IMR-90 (cell line): ENCODE measurements at regions not wholly inside any gene's neighbourhood (a gene's known extent, or its start where the extent isn't known, plus 50 kb on each side); places are given as distances from the start of the nearest gene placed in this dataset.

ENCODE experiments used
- ATAC-seq: fragments of 200-7000 bp; cut with Tn5 transposase; 2 replicates; pipeline ENCODE4 v1.9.1; 2020; ENCODE audit warnings: low read depth, mild to moderate bottlenecking, moderate library complexity
- BruUV-seq: library from RNA; stranded (reverse); fragments of 400-500 nt; replicated peaks from 2 replicates; lab custom pipeline; 2021; lab: Mats Ljungman, UMichigan
- CTCF ChIA-PET: fragments of 300-600 bp; formaldehyde crosslinking; extraction: SDS; loops from one replicate; lab custom pipeline; 2021; ENCODE audit warnings: antibody characterized with exemption; lab: Yijun Ruan, JAX
- POLR2A ChIA-PET: fragments of 300-600 bp; sonication (Branson Sonifier 250); formaldehyde crosslinking; loops from one replicate; lab custom pipeline; 2022; ENCODE audit warnings: antibody characterized with exemption; ENCODE audit not compliant: unreplicated experiment; lab: Charles Lee
- DNase-seq: peaks from one replicate; pipeline ENCODE4 v3.0.0; 2013
- H2AFZ ChIP-seq: replicated peaks from 2 replicates; pipeline ENCODE3; 2013; ENCODE audit warnings: low read length, mild to moderate bottlenecking; ENCODE audit not compliant: poor library complexity
- H2AK5ac ChIP-seq: 2 replicates; pipeline ENCODE4 v1.6.1; 2013; ENCODE audit warnings: low read depth, low read length, inconsistent platforms
- H2AK9ac ChIP-seq: replicated peaks from 2 replicates; pipeline ENCODE3; 2013; ENCODE audit warnings: mild to moderate bottlenecking, low read depth, low read length, moderate library complexity; ENCODE audit not compliant: poor library complexity
- H2BK120ac ChIP-seq: 2 replicates; pipeline ENCODE4 v1.6.1; 2013; ENCODE audit warnings: low read depth, low read length, inconsistent platforms
- H2BK15ac ChIP-seq: 3 replicates; pipeline ENCODE4 v1.6.1; 2013; ENCODE audit warnings: low read depth, low read length, inconsistent platforms
- H2BK20ac ChIP-seq: 2 replicates; pipeline ENCODE4 v1.6.1; 2013; ENCODE audit warnings: low read depth, mild to moderate bottlenecking, inconsistent platforms, low read length, moderate library complexity
- H2BK5ac ChIP-seq: 2 replicates; pipeline ENCODE4 v1.6.1; 2013; ENCODE audit warnings: mild to moderate bottlenecking, low read depth, low read length, inconsistent platforms; ENCODE audit not compliant: poor library complexity, severe bottlenecking
- H3K14ac ChIP-seq: replicated peaks from 2 replicates; pipeline ENCODE4 v1.6.1; 2013; ENCODE audit warnings: low read depth, low read length, inconsistent platforms
- H3K18ac ChIP-seq: 2 replicates; pipeline ENCODE4 v1.6.1; 2013; ENCODE audit warnings: low read depth, low read length, control low read depth
- H3K23ac ChIP-seq: 2 replicates; pipeline ENCODE4 v1.6.1; 2013; ENCODE audit warnings: low read depth, low read length, inconsistent platforms
- H3K27ac ChIP-seq: 2 replicates; pipeline ENCODE4 v1.5.1; 2013; ENCODE audit warnings: mild to moderate bottlenecking, control low read depth, low read length; ENCODE audit not compliant: insufficient read depth
- H3K27me3 ChIP-seq: 2 replicates; pipeline ENCODE4 v1.6.1; 2013; ENCODE audit warnings: low read length; ENCODE audit not compliant: control insufficient read depth, insufficient read depth
- H3K36me3 ChIP-seq: 2 replicates; pipeline ENCODE4 v1.6.1; 2013; ENCODE audit warnings: low read length, mixed read lengths; ENCODE audit not compliant: control insufficient read depth, insufficient read depth
- H3K4ac ChIP-seq: 2 replicates; pipeline ENCODE4 v1.6.1; 2013; ENCODE audit warnings: low read depth, low read length, inconsistent platforms
- H3K4me1 ChIP-seq: 2 replicates; pipeline ENCODE4 v1.6.1; 2013; ENCODE audit warnings: low read length, mixed read lengths; ENCODE audit not compliant: control insufficient read depth, insufficient read depth
- H3K4me2 ChIP-seq: 2 replicates; pipeline ENCODE4 v1.6.1; 2013; ENCODE audit warnings: low read depth, mild to moderate bottlenecking, control low read depth, low read length, moderate library complexity
- H3K4me3 ChIP-seq: 2 replicates; pipeline ENCODE4 v1.5.1; 2013; ENCODE audit warnings: low read depth, mild to moderate bottlenecking, control low read depth, low read length, moderate library complexity; ENCODE audit not compliant: insufficient read depth
- H3K56ac ChIP-seq: 2 replicates; pipeline ENCODE4 v1.6.1; 2013; ENCODE audit warnings: low read length, inconsistent platforms; ENCODE audit not compliant: insufficient read depth; ENCODE audit errors: extremely low read depth
- H3K79me1 ChIP-seq, 2 experiments: 2 replicates each; pipeline ENCODE4 v1.6.1; 2013; ENCODE audit warnings: low read length in 2 of 2, inconsistent platforms in 1 of 2, low read depth in 1 of 2
- H3K9ac ChIP-seq: 2 replicates; pipeline ENCODE4 v1.6.1; 2013; ENCODE audit warnings: low read depth, low read length, control low read depth
- H3K9me1 ChIP-seq: 2 replicates; pipeline ENCODE4 v1.6.1; 2013; ENCODE audit warnings: low read length, inconsistent platforms; ENCODE audit not compliant: insufficient read depth
- H3K9me3 ChIP-seq: 2 replicates; pipeline ENCODE4 v1.6.1; 2013; ENCODE audit warnings: low read length; ENCODE audit not compliant: control insufficient read depth, insufficient read depth
- H4K20me1 ChIP-seq: 2 replicates; pipeline ENCODE4 v1.6.1; 2013; ENCODE audit warnings: low read length, inconsistent platforms; ENCODE audit not compliant: insufficient read depth
- H4K5ac ChIP-seq: 2 replicates; pipeline ENCODE4 v1.6.1; 2013; ENCODE audit warnings: mild to moderate bottlenecking, low read depth, low read length, control low read depth
- H4K8ac ChIP-seq, 2 experiments: 2 replicates each; pipeline ENCODE4 v1.6.1; 2013; ENCODE audit warnings: low read depth in 2 of 2, low read length in 2 of 2, control low read depth in 1 of 2, inconsistent platforms in 1 of 2
- H4K91ac ChIP-seq: 2 replicates; pipeline ENCODE4 v1.6.1; 2013; ENCODE audit warnings: low read depth, low read length, inconsistent platforms; ENCODE audit not compliant: insufficient read depth
- BHLHE40 ChIP-seq: fragments of 150-350 bp; IDR thresholded peaks from 2 replicates; pipeline ENCODE4 v1.6.1; 2016; ENCODE audit warnings: mild to moderate bottlenecking, low read depth, low read length
- CEBPB ChIP-seq: IDR thresholded peaks from 2 replicates; pipeline ENCODE4 v1.6.1; 2012; ENCODE audit warnings: low read depth, low read length, improper control_type of control experiment
- CHD1 ChIP-seq: IDR thresholded peaks from 2 replicates; pipeline ENCODE4 v1.6.1; 2012; ENCODE audit warnings: low read depth, low read length, improper control_type of control experiment
- FOS ChIP-seq: fragments of 150-350 bp; IDR thresholded peaks from 2 replicates; pipeline ENCODE4 v1.6.1; 2016; ENCODE audit warnings: low read depth, low read length
- MAFK ChIP-seq: IDR thresholded peaks from 2 replicates; pipeline ENCODE4 v1.6.1; 2012; ENCODE audit warnings: low read depth, low read length, improper control_type of control experiment
- MAZ ChIP-seq: IDR thresholded peaks from 2 replicates; pipeline ENCODE4 v1.6.1; 2012; ENCODE audit warnings: low read depth, mild to moderate bottlenecking, low read length, improper control_type of control experiment, moderate library complexity, borderline replicate concordance
- MXI1 ChIP-seq: IDR thresholded peaks from 2 replicates; pipeline ENCODE4 v1.6.1; 2012; ENCODE audit warnings: low read depth, mild to moderate bottlenecking, low read length, moderate library complexity, borderline replicate concordance
- NFE2L2 ChIP-seq: fragments of 150-350 bp; IDR thresholded peaks from 2 replicates; pipeline ENCODE4 v1.6.1; 2016; ENCODE audit warnings: low read depth, mild to moderate bottlenecking, low read length
- POLR2A ChIP-seq: IDR thresholded peaks from 2 replicates; pipeline ENCODE4 v1.6.1; 2012; ENCODE audit warnings: mild to moderate bottlenecking, low read depth, low read length
- RAD21 ChIP-seq: IDR thresholded peaks from 2 replicates; pipeline ENCODE4 v1.6.1; 2012; ENCODE audit warnings: low read length, improper control_type of control experiment
- RCOR1 ChIP-seq: IDR thresholded peaks from 2 replicates; pipeline ENCODE4 v1.6.1; 2012; ENCODE audit warnings: mild to moderate bottlenecking, low read length, improper control_type of control experiment; ENCODE audit not compliant: insufficient replicate concordance
- RFX5 ChIP-seq: IDR thresholded peaks from 2 replicates; pipeline ENCODE4 v1.8.0; 2012; ENCODE audit warnings: low read depth, mild to moderate bottlenecking, low read length, moderate library complexity
- SMC3 ChIP-seq: fragments of 150-350 bp; IDR thresholded peaks from 2 replicates; pipeline ENCODE4 v1.6.1; 2016; ENCODE audit warnings: low read depth, mild to moderate bottlenecking, antibody characterized with exemption, low read length, moderate library complexity
- WGBS, 2 experiments: methylation state at CpG; one replicate each; pipeline versions ENCODE4 v1.1.5 to v1.1.7; 2013; ENCODE audit warnings: missing lambda C conversion rate in 2 of 2; ENCODE audit not compliant: insufficient read length in 1 of 2; ENCODE audit errors: extremely low coverage in 2 of 2; 5-methylcytosine and 5-hydroxymethylcytosine counted together
- dilution Hi-C: fragments of 300-500 bp; cut with HindIII; formaldehyde crosslinking; loops from one replicate; pipeline ENCODE4 v1.14.3; 2018; ENCODE audit warnings: low sequenced_read_pairs; ENCODE audit not compliant: unreplicated experiment
- in situ Hi-C: fragments of 300-500 bp; cut with MboI; formaldehyde crosslinking; loops from 3 replicates; pipeline ENCODE4 v1.14.3; 2019; ENCODE audit warnings: low sequenced_read_pairs, inconsistent platforms, mixed read lengths
- intact Hi-C: fragments of 100-400 bp; cut with micrococcal nuclease; formaldehyde crosslinking; loops from 2 replicates; pipeline ENCODE4 v1.10.0; 2022
- TF ChIP-seq, protein P1 (sequence below): fragments of 150-350 bp; IDR thresholded peaks from 2 replicates; pipeline ENCODE4 v1.6.1; 2016; ENCODE audit warnings: low read depth, mild to moderate bottlenecking, low read length, moderate library complexity, borderline replicate concordance
- TF ChIP-seq, protein P2 (sequence below): fragments of 150-350 bp; IDR thresholded peaks from 2 replicates; pipeline ENCODE4 v1.6.1; 2017; ENCODE audit warnings: mild to moderate bottlenecking, antibody characterized with exemption, low read length, low read depth
- TF ChIP-seq, protein P3 (sequence below): conservative IDR thresholded peaks from 2 replicates; pipeline ENCODE4 v1.5.1; 2012; ENCODE audit warnings: mild to moderate bottlenecking, low read depth, low read length, improper control_type of control experiment

GRCh38 chr14:84029720-84030119 is 1500.2 kb upstream of the FLRT2 start:
- WGBS, 2 experiments, result 100% methylated on average over 1 of the region's 7 CpGs; no CpG with 5 or more reads in 1 of the 2 experiments
- BruUV-seq, result no TSS peak
- H3K79me1 ChIP-seq, result no peaks in the 10 kb centered on the region

More at GRCh38 chr14:84029720-84030119, 1500.2 kb upstream of the FLRT2 start:
- Histone ChIP-seq H4K5ac (no peak overlapping the region), H2BK120ac (no peak overlapping the region), H3K9ac (no peak overlapping the region), H3K23ac (no peak overlapping the region), H3K9me1 (no peaks in the 10 kb centered on the region), H2AFZ (no peak overlapping the region), H3K56ac (no peak overlapping the region), H4K20me1 (no peaks in the 10 kb centered on the region), H2BK15ac (no peak overlapping the region), H3K36me3 (no peaks in the 10 kb centered on the region), H2AK9ac (no peak overlapping the region), H3K14ac (no peak overlapping the region), H3K27ac (no peak overlapping the region), H4K91ac (no peak overlapping the region), H4K8ac (no peak overlapping the region), H3K27me3 (no peaks in the 10 kb centered on the region), H3K4ac (no peak overlapping the region), H2BK5ac (no peak overlapping the region), H2BK20ac (no peak overlapping the region), H2AK5ac (no peak overlapping the region), H3K9me3 (no peaks in the 10 kb centered on the region), H3K4me3 (no peak overlapping the region), H3K4me1 (no peaks in the 10 kb centered on the region), H3K18ac (no peak overlapping the region), H3K4me2 (no peak overlapping the region)
- DNase-seq (no peak), ATAC-seq (no peak)
- dilution Hi-C loops (no loop called here), intact Hi-C loops (no loop called here), in situ Hi-C loops (no loop called here)
- TF ChIP-seq, protein P1, sequence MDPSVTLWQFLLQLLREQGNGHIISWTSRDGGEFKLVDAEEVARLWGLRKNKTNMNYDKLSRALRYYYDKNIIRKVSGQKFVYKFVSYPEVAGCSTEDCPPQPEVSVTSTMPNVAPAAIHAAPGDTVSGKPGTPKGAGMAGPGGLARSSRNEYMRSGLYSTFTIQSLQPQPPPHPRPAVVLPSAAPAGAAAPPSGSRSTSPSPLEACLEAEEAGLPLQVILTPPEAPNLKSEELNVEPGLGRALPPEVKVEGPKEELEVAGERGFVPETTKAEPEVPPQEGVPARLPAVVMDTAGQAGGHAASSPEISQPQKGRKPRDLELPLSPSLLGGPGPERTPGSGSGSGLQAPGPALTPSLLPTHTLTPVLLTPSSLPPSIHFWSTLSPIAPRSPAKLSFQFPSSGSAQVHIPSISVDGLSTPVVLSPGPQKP, result no peak
- no peak for TF ChIP-seq RCOR1
- no peak for TF ChIP-seq FOS
- no peak for TF ChIP-seq MAZ
- no peak for TF ChIP-seq NFE2L2
- no peak for TF ChIP-seq RAD21
- no peak for TF ChIP-seq BHLHE40
- TF ChIP-seq, protein P2, sequence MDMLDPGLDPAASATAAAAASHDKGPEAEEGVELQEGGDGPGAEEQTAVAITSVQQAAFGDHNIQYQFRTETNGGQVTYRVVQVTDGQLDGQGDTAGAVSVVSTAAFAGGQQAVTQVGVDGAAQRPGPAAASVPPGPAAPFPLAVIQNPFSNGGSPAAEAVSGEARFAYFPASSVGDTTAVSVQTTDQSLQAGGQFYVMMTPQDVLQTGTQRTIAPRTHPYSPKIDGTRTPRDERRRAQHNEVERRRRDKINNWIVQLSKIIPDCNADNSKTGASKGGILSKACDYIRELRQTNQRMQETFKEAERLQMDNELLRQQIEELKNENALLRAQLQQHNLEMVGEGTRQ, result no peak
- TF ChIP-seq RFX5, result no peak
- TF ChIP-seq CHD1, result no peak
- TF ChIP-seq, protein P3, sequence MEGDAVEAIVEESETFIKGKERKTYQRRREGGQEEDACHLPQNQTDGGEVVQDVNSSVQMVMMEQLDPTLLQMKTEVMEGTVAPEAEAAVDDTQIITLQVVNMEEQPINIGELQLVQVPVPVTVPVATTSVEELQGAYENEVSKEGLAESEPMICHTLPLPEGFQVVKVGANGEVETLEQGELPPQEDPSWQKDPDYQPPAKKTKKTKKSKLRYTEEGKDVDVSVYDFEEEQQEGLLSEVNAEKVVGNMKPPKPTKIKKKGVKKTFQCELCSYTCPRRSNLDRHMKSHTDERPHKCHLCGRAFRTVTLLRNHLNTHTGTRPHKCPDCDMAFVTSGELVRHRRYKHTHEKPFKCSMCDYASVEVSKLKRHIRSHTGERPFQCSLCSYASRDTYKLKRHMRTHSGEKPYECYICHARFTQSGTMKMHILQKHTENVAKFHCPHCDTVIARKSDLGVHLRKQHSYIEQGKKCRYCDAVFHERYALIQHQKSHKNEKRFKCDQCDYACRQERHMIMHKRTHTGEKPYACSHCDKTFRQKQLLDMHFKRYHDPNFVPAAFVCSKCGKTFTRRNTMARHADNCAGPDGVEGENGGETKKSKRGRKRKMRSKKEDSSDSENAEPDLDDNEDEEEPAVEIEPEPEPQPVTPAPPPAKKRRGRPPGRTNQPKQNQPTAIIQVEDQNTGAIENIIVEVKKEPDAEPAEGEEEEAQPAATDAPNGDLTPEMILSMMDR, result no peak
- TF ChIP-seq MAFK, result no peak
- no peak for TF ChIP-seq POLR2A
- no peak for TF ChIP-seq CEBPB
- no peak for TF ChIP-seq MXI1
- no peak for TF ChIP-seq SMC3
- ChIA-PET CTCF (interaction anchor here (0.5 kb wide), 1 partner anchor 1506 kb away, joined by 9 read pairs; no protein-coding TSS in a partner anchor), POLR2A (no interaction called here)
